Left cardiac atrium (tissue), 4 donors: ENCODE measurements at regions not wholly inside any gene's neighbourhood (a gene's known extent, or its start where the extent isn't known, plus 50 kb on each side); places are given as distances from the start of the nearest gene placed in this dataset.
"Not testable (repeated sequence)": the region's sequence is repeated elsewhere in the genome, so short reads cannot be mapped to it uniquely, and the experiment has no call there.

ENCODE experiments used
- ATAC-seq, 2 donors: fragments of 200-7000 bp; cut with Tn5 transposase; one replicate each; pipeline ENCODE4 v1.9.1; 2020; ENCODE audit warnings: mild to moderate bottlenecking in 2 of 2, moderate library complexity in 2 of 2
- DNase-seq: peaks from one replicate; pipeline ENCODE4 v3.0.0-alpha.2; 2020
- intact Hi-C, 2 donors: fragments of 100-400 bp; cut with DNase I; formaldehyde crosslinking; loops; one replicate each; pipeline versions ENCODE4 v1.14.1 to v1.15.1; 2022 to 2023
- donor health status: DM: no; HTN: yes; CAD: no.
- donor health status: DM: no; HTN: yes; CAD: no; lungs with severe emphysema.
- donor health status: DM: yes; HTN: yes; CAD: no.
- donor health status: Dilated cardiomyopathy.

- DNase-seq = no peak
- no peak for ATAC-seq
- intact Hi-C loops = no loop called here
Observed at GRCh38 chr4:54402880-54403480, 173.9 kb downstream of the PDGFRA start.

GRCh38 chr4:54403700-54404453 lies 174.8 kb downstream of the PDGFRA start:
- DNase-seq (no peak), ATAC-seq (no peak)
- intact Hi-C loops = no loop called here

- intact Hi-C loops, DNase-seq, ATAC-seq: not testable (repeated sequence)
Observed at GRCh38 chr4:54409270-54409817, 180.3 kb downstream of the PDGFRA start.

GRCh38 chr4:54414545-54414944 lies 185.5 kb downstream of the PDGFRA start:
- DNase-seq (no peak), ATAC-seq (no peak)
- intact Hi-C loops = no loop called here

GRCh38 chr4:54417476-54417875 lies 188.4 kb downstream of the PDGFRA start:
- DNase-seq = no peak
- ATAC-seq = no peak
- intact Hi-C loops = no loop called here

GRCh38 chr4:54418468-54418867 lies 189.4 kb downstream of the PDGFRA start:
- ATAC-seq (no peak), DNase-seq (no peak)
- intact Hi-C loops = no loop called here

GRCh38 chr4:54423066-54423465 lies 194.0 kb downstream of the PDGFRA start:
- intact Hi-C loops = no loop called here
- ATAC-seq (no peak), DNase-seq (no peak)

GRCh38 chr4:54427826-54428225 lies 198.7 kb downstream of the PDGFRA start:
- DNase-seq (no peak), ATAC-seq (no peak)
- intact Hi-C loops = no loop called here

GRCh38 chr4:54428940-54429339 lies 199.8 kb downstream of the PDGFRA start:
- intact Hi-C loops = no loop called here
- no peak for ATAC-seq
- DNase-seq = no peak

- intact Hi-C loops = no loop called here
- no peak for ATAC-seq
- no peak for DNase-seq
Observed at GRCh38 chr4:54433686-54434085, 204.6 kb downstream of the PDGFRA start.

- ATAC-seq (peak; percentile 89 to 94), DNase-seq (peak; percentile 46)
- intact Hi-C loops = loop anchor here in 1 of 2 donors (5.0 kb wide), 1 partner anchor 118 kb away; no protein-coding TSS in a partner anchor
Observed at GRCh38 chr4:54439831-54440243, 210.7 kb downstream of the PDGFRA start.

- DNase-seq (no peak), ATAC-seq (peak; percentile 27 to 49)
- intact Hi-C loops = loop anchor here in 1 of 2 donors (5.0 kb wide), 1 partner anchor 118 kb away; no protein-coding TSS in a partner anchor
Observed at GRCh38 chr4:54440394-54441136, 211.5 kb downstream of the PDGFRA start.

- ATAC-seq (no peak), DNase-seq (no peak)
- intact Hi-C loops = no loop called here
Observed at GRCh38 chr4:54445866-54446265, 211.9 kb upstream of the KIT start.

- ATAC-seq = no peak
- DNase-seq = no peak
- intact Hi-C loops = no loop called here
Observed at GRCh38 chr4:54446581-54446980, 211.2 kb upstream of the KIT start.

- intact Hi-C loops = no loop called here
- ATAC-seq = no peak
- DNase-seq = no peak
Observed at GRCh38 chr4:54447304-54447703, 210.5 kb upstream of the KIT start.

GRCh38 chr4:54449999-54450398 lies 207.8 kb upstream of the KIT start:
- no peak for ATAC-seq
- no peak for DNase-seq
- intact Hi-C loops = no loop called here

GRCh38 chr4:54466960-54467359 lies 190.8 kb upstream of the KIT start:
- intact Hi-C loops, ATAC-seq, DNase-seq: not testable (repeated sequence)

- DNase-seq = no peak
- intact Hi-C loops = no loop called here
- ATAC-seq = no peak
Observed at GRCh38 chr4:54473077-54473545, 184.6 kb upstream of the KIT start.

GRCh38 chr4:54473798-54474197 lies 184.0 kb upstream of the KIT start:
- intact Hi-C loops = no loop called here
- ATAC-seq (no peak), DNase-seq (no peak)

- DNase-seq (no peak), ATAC-seq (no peak)
- intact Hi-C loops = no loop called here
Observed at GRCh38 chr4:54475546-54475945, 182.2 kb upstream of the KIT start.
